ENCODE measurements at regions not wholly inside any gene's neighbourhood (a gene's known extent, or its start where the extent isn't known, plus 50 kb on each side); places are given as distances from the start of the nearest gene placed in this dataset.

- TF ChIP-seq POLR2A (IDR thresholded peaks at IDR 0.05): no peak
- TF ChIP-seq CTCF (IDR thresholded peaks at IDR 0.05): no peak
Observed at GRCh38 chr12:42690264-42690663, 100.7 kb upstream of the PRICKLE1 start.
